ENCODE measurements at regions not wholly inside any gene's neighbourhood (a gene's known extent, or its start where the extent isn't known, plus 50 kb on each side); places are given as distances from the start of the nearest gene placed in this dataset.

DNA sequence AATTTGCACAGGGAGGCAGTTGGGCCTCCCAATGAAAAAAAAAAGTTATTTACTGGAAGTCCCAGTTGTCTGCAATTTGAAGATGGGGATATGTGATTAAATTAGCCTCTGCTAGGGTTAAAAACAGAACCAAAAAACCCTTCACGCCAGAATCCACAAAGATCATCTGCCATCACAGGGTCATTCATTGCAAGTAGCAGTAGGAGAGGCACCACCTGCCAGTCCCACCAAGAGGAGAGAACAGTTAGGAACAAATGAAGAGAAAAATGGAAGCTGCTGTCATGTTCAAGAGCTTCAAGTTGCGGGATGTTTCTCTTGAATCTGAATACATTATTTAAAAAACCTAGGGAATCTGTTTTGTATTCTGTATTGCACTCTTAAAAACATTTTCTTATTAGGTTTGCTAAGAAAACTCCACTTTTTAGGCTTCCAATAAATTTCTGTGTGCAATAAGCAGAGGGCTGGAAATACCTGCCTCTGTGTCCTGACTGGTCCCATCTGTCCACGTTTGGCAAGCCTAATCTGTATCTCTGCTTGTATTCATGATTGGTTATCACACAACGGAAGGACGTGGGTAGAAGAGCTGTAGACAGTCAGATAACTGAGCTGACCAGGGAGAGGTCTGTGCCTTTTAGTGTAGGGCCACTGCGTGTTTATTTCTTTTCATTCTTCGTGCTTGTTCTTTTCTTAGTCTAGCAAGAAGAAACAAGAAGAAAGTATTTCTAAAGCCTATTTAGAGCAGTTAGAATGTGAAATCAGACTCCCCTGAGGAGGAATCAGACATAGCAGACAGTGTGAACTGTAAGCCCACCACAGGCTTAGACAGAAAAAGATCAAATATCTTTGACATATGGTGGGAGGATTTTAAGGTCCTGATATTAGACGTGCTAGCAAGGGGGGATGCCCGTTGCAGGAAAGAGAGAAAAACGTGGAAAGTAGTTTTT lies 630.6 kb upstream of the SEMA6A start:
- no peak for DNase-seq

DNA sequence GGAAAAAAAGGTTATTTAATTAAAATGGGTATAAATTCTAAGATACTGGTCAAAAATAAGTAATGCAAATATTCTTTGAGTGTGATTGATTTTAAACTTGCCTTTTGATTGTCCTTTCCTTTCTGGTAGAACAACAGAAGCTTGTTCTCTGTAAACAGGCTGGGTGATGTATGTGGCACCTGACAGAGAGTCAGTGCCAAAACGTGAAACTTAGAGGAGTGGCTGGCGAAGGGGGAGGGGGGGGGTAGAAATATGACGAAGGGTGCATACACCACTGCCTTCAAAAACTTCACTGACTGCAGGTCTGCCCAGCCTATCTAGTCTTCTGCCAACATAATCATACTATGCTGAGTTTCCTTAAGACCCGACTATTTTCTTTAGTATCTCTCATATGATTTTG lies 629.8 kb upstream of the SEMA6A start:
- DNase-seq: no peak

- DNase-seq: no peak
Observed at GRCh38 chr5:117203584-117203983, 629.0 kb upstream of the SEMA6A start.

DNA sequence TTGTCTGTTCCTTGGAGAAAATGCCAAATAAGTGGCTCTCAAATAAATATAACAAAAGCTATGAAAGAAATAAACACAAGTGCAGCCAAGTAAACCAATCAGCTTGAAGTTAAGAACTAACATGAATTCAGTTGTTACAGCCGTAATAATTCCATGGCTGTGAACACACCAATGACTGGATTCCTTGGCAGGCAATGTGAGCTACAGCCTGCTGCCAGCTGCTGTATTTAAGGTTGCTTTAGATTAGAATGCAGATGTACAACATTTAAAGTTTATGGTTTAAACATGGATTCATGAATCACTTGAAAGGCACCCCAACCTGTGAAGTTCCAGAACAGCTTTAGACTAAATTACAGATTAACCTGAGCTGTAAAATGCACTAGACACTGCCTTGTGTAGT lies 626.4 kb upstream of the SEMA6A start:
- DNase-seq: peak; percentile 51

DNA sequence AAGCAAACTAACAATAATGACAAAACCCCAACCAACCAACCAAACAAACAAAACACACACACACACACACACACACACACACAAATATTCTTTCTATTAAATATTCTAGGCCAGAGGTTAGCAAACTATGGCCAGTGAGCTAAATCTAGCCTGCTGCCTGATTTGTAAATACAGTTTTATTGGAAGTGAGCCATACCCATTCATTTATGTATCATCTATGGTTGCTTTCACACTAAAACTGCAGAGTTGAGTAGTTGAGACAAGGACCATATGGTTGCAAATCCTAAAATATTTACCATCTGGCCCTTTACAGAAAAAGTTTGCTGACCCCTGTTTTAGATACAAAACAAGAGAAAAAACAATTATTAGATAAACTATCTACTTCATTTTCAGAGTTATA lies 620.5 kb upstream of the SEMA6A start:
- DNase-seq: no peak

DNA sequence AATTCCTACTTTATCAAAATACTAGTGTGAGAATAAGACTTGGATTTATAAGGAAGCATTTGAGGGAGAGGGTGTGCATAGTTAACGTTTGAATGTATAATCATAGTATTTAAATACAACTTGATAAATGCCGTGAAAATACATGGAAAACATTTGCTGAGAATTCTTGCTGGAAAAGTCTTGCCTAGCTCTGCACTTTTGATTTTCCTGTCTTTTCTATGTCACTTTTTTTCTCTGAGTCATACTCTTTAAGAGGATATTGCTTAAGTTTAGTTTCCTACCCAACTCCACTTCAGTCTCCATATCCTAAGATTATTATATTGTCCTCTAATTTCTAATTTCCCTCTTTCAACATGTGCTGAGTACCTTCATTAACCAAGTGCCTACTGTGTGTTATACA lies 616.6 kb upstream of the SEMA6A start:
- DNase-seq: no peak

GRCh38 chr5:117189784-117190183 lies 615.2 kb upstream of the SEMA6A start:
- DNase-seq: no peak

GRCh38 chr5:117188211-117188610 lies 613.6 kb upstream of the SEMA6A start:
- DNase-seq: no peak

GRCh38 chr5:117186751-117187150 lies 612.1 kb upstream of the SEMA6A start:
- DNase-seq: no peak

DNA sequence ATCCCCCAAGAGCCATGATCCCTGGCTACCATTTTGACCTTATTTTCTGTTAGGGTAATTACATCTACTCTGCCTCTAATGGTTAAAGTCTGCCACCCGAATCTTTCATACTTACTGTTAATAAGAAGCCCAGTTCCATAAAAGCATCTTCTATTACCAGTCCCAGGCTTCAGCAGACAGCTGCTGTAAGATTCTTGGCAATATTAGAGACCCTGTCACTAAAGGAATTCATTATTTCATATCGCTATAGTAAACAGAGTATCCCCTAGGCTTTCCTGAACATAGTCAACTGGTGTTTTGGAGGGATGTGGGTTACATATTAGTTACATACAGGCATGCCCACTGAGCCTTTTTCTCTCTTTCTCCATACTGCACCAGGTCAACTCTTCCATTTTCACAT lies 608.7 kb upstream of the SEMA6A start:
- peak; percentile 3 for DNase-seq

- DNase-seq: peak; percentile 69
Observed at GRCh38 chr5:117182104-117182503, 607.5 kb upstream of the SEMA6A start.

DNA sequence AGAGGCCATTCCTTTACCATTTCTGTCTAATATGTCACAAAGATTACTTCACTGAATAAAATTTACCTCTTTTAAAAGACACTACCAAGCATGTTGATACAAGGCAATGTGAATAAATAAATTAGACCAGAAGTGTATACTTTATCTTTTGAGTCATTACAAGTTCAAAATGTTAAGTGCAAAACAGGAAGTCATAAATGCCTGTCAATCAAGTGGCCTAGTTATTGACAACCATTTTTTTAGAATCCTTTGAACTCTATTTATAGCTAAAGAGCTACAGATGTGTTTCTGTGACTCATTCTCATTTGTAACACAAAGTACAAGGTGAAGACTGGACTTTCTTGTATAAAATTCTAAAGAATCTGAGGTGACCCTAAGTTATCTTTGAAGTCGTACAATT lies 602.7 kb upstream of the SEMA6A start:
- DNase-seq: no peak

DNA sequence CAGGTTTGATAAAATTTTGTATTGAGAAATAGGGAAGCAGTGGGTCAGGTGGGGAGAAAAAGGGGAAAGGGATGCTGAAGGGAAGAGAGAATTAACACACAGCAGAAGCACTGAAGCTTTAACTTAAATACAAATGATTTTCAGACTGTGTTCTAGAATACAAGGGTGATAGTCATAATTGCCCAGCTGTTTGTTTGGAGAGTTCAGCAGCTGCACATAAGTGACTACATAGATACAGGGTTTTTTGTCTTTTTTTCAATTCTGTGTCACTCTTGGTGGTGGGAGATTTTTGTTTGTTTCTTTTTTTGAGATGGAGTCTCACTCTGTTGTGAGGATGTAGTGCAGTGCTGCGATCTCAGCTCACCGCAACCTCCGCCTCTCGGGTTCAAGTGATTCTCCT lies 590.4 kb upstream of the SEMA6A start:
- no peak for DNase-seq

DNA sequence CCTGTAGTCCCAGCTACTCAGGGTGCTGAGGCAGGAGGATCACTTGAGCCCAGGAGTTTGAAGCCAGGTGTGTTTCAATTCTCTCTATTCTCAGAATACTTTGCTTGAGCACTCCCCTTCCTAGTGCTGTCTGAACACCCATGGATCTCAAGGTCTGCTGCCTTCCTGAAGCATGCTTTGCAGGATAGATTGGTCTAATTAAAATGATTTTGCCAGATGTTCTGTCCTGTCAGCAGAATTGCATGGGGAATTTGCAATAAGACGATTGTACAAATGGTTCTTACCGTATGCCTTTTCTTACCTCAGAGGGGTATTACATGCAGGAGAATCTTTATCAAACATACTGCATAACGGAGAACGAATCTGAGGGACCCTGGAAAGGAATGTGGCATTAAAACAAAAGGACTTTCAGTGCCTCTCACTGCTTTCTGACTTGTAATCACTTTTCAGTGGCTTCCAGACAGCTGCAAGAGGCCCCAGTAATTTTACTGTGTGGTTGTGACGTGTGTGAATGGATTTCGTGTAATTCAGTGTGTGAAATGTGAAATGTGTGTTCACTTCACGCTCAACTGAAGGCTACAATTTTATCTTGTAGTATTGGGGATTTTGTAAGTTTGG lies 587.2 kb upstream of the SEMA6A start:
- DNase-seq: peak; percentile 29

- DNase-seq: no peak
Observed at GRCh38 chr5:117160391-117160790, 585.8 kb upstream of the SEMA6A start.

- no peak for DNase-seq
Observed at GRCh38 chr5:117149312-117149711, 574.7 kb upstream of the SEMA6A start.

GRCh38 chr5:117144086-117144485 lies 569.5 kb upstream of the SEMA6A start:
- DNase-seq: peak; percentile 19

- no peak for DNase-seq
Observed at GRCh38 chr5:117143406-117143805, 568.8 kb upstream of the SEMA6A start.

- DNase-seq: no peak
Observed at GRCh38 chr5:117138523-117138922, 563.9 kb upstream of the SEMA6A start.

DNA sequence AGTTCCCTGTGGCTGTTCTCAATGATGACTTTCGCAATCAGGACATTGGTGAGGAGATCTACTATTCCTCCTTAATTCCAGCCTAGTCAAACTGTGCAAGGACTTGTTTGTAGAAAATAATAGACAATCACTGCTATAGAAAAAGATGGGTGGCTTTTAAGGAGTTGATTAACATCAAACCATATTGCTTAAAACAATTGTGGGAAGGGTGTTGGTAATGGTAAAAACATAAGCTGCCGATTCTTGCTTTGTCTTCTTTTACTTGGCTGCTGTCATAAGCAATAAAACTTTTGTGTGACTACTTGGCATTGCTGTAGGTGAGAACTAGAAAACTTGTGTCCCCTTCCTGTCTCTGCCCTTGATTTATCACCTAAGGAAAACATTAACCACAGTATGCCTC lies 561.2 kb upstream of the SEMA6A start:
- DNase-seq: no peak

DNA sequence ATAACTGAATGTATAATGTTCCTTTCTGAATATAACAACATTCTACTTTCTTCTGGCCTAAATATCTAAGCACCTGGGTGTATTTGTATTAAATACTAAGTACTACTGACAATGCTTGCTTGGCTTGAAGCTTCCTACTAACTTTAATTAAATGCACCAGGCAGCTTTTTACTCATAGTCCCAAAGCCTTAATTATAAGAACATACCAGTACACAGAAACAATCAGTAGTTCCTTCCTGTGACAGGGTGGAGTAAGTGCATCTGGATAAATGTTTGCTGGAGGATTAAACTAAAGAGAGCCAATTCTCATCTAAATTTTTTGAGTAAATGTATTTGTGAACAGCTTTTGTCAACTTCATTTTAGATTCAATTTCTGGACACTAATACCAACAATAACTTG lies 558.6 kb upstream of the SEMA6A start:
- no peak for DNase-seq

GRCh38 chr5:117131876-117132275 lies 557.3 kb upstream of the SEMA6A start:
- DNase-seq: no peak

- DNase-seq: no peak
Observed at GRCh38 chr5:117131048-117131679, 556.5 kb upstream of the SEMA6A start.

Data from skin of body (tissue), 1 donor.